DMS153 treated with DMSO at 0.1 percent for 48 hours (cell line): ENCODE measurements at regions not wholly inside any gene's neighbourhood (a gene's known extent, or its start where the extent isn't known, plus 50 kb on each side); places are given as distances from the start of the nearest gene placed in this dataset.

Experiments
- DNase-seq: peaks from one replicate; lab custom pipeline; 2025; ENCODE audit not compliant: unreplicated experiment; lab: John Stamatoyannopoulos, UW

DNA sequence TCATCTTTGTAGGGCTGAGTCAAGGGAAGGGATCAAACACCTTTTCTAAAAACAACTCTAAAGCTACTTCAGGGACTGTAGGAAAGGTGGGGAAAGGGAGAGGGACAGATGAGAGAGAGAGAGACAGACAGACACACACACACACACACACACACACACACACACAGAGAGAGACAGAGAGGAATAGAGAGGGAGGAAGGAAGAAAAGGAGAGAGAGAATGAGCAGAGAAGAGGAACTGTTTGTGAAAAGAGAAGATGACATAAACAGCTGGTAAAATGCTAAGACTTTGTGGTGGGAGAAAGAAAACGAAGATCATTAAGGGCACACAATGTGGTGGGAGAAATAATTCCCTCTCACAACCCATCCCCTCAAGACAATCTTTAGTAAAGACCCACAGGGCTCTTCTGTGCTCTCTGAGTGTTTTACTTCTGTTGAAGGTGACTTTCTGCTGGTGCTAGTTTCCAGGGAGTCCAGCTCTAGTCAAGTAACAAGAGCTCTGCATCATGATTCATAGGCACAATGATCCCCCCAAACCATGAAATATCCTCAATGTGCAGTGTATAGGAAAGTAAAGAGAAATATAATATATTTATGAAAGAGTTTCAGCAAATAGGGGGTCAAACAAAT lies 77.2 kb upstream of the STK17B start:
- DNase-seq = no peak

DNA sequence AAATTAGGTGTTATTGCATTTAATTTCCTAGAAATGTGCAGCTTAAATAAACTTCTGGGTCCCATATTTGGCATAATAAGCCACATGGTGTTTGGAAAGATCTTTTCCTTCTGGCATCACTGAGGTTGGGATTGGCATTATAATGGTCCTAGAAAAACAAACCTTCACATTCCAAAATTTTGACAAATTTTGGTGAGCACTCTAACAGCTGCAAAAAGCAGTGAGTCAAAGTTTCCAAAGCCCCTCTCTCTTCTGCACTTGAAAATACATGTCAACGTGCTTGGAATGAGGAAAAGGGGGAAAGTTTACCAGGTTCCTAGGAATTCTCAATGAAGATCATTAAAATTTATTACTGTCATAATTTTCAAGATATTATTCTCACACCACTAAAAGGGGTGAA lies 77.8 kb upstream of the STK17B start:
- no peak for DNase-seq

DNA sequence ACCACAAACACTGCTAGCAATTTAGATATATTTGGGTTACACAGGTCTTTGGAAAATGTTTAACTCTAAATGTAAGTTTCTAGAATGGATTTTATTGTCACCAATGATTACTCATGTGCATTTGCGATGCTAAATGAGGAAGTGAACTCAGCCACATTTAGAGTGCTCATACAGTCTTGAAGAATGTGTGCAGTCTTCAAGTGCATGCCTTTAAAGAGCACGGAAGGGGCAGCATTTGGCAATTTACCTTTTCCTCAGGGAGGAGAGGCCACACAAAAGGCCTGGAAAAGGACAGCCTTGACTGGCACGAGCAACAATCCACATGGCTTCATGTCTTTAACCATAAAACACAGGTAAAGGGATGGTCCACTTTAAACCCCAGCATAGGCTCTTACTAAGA lies 78.5 kb upstream of the STK17B start:
- DNase-seq = no peak

DNA sequence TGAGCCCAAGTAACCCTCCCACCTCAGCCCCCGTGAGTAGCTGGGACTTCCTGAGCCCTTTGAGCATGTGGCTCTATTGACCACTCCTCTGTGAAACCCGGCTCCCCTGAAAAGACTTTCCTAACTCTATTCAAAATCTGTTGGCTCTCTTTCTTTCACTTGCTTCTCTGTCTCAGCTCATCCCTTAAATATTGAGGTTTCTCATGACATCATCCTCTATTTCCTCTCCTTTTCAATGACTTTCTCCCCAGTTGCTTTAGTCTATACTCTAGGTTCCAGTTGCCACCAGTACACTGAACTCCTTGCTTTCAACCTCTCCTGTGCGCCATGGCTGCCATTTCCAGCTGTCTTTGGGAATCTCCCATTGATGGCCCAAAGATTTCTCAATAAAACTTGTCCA lies 79.8 kb upstream of the STK17B start:
- DNase-seq = no peak

DNA sequence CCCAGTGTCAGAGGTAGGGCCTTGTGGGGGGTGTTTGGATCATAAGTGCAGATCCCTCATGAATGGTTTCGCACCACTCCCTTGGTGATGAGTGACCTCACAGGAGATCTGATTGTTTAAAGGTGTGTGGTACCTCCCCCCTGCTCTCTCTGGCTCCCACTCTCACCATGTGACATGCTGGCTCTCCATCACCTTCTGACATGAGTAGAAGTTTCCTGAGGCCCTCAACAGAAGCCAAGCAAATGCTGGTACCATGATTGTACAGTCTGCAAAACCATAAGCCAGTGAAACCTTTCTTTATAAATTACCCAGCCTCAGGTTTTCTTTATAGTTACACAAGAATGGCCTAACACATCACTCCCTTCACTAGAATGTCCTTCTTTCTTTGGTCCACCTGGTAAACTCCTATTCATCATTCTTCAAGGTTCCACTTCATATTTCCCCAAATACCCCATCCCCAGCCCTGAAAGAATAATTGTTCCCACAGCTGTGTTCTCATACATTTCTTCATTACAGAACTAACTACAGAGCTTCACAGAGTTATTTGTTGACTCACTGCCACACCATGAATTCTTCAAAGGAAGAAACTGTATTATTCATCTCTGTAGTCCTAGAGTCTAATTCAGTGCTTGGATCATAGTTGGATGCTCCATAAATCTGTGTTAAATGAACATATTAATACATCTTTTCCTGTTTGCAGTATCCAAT lies 81.2 kb upstream of the STK17B start:
- no peak for DNase-seq

DNA sequence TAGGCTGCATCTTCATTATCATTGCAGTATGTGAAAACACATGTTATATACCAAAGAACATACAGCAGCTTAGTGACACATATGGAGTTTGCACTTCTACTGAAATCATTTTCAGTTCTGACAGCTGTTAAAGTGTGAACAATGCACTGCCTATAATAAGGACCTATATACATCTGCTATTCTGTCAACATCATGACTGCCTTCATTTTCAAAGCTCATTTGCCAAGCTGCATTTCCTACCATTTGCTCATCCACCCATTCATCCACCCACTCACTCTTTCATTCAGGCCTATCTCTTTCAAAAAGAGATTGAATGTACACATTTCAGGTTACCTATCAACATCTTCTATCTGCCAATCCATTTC lies 81.7 kb upstream of the STK17B start:
- no peak for DNase-seq

DNA sequence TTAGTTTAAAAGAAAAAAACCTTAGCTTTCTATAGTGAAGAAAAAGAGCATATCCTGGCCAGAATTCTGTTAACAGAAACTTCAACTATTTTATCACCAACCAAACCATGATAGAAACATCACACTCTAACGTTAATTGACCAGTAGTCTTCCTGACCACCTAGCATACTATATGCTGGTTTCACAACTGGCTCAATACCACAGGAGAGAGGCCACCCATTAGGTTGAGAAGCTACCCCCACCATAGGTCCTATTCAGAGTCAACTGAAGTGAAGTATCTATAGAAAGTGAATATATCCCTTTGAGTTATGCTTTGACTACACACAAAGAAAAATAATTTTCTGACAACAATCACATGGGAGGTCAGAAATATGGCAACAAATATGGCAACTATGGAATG lies 85.2 kb upstream of the STK17B start:
- DNase-seq = no peak

DNA sequence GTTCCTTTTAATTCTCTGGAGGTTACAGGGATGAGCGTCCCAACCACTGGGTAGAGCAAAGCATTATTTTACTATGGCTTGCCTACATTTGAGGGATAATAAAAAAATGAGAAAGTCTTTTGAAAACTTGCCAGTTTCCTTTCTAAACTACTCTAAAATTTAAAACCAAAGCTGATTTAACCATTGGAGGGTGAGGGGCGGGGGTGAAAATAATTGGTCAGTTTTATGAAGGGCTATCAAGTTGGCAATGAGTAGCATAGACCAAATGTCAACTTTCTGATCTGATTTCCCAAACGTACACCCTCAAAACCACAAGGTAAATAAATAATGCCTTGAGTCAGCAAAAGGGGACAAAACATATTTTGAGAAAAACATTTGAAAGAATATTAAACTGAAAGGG lies 85.7 kb upstream of the STK17B start:
- no peak for DNase-seq

DNA sequence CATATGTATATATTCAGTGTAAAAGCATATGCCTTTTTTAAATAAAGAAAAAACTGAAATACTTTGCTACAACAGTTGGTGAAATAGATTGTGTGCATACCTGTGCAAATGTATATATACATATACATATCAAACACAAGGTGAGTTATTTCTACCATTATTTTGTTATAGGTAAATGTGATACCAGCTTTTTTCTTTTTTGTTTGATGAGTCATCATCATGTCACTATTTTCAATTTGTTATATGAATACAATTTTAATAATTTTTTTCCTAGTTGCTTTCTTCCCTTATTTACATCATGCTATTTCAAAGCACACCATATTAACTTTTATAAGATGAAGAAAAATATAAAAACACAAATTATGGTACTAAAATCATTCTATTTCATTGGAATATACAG lies 87.0 kb upstream of the STK17B start:
- no peak for DNase-seq

DNA sequence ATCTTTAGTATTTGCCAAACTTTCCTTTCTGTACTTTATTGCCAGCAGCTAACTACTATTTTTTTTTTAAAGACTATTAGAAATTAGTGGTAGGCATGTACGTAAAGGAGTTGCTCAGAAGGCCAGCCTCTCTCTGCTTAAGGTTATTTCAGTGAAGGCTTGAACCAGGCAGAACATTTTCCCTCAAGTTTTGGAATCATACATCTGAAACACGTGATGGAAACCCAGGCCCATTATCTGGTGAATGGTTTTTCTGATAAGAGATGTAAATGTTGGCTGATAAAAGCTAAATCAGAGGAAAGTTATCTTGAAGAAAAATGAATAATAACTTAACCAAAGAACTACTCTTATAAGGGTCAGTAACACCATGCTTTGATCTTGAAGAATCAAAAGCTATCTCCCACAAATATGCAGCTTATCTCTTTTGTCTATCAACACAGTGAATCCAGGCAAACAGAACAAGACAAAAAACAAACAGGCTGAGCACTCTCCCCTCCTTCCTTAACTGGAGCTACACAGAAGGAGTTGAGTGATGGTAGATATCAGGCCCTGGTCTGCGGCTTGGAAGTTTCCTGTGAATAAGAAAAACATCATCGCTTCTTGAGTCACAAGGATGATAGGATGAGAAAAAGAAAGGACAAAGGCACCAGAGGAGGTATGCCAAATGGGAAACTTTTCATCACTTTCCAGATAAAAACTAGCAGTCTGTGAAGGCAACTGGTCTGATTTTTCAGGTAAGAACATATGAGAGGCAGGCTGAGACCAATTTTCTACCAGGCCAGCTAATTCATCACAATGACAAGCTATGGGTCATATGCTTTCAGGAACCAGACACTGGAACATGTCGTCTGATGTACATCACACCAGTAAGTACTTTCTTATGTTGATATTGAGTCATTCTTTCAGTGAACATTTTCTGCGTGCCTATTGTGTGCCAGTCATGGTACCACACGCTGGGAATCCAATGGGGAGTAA lies 88.4 kb upstream of the STK17B start:
- DNase-seq = no peak

DNA sequence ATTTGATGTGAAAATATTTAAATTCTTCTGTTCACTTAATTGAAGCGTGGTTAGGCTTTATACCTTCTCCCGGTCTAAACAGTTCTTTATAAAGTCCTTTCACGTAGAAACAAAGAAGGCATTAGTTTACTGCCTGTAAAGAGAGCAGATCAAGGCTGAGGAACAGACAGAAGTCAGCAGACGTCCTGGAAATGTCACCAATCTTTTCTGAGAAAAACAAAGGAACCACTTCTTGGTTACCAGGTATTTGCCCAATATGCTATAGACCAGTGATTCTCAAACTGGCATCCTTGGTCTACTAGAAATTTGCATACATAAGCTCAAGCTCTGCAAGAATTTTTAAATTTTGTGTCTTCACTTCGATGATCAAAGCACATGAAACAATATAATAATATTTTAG lies 89.2 kb upstream of the STK17B start:
- no peak for DNase-seq

DNA sequence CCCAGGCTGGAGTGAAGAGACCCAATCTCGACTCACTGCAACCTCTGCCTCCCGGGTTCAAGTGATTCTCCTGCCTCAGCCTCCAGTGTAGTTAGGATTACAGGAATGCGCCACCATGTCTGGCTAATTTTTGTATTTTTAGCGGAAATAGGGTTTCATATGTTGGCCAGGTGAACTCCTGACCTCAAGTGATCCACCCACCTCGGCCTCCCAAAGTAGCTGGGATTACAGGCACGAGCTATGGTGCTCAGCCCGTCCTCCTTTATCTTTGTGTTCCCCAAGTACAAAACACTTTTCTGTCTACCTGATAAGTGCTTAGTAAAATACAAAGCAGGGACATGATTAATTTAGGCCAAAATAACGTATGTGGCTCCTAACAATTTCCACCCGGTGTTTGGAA lies 91.2 kb upstream of the STK17B start:
- DNase-seq = no peak

DNA sequence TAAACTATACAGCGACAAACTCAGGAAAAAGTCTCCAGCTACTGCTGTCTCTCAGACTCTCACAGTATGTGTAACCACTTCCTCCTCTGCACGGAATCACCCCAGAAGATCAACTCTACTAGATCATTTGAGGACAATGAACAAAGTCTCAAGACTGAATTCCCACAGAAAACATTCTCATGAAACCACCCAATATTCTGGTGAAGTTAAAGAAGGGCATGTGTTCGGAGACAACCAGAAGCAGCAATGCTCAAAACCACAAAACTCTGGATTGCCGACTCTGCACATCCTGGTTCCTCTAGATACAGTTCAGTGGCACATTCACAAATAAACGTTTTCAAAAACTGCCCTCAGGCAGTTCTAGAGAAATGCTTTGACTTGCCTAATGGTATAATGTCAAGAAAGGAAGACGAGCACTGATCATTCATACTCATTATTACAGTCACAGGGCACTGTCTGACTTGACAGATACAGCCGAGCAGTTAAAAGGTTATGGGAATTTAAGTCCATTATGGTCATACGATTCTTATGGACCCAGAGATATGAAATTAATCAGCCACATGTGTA lies 91.9 kb upstream of the STK17B start:
- DNase-seq = no peak

DNA sequence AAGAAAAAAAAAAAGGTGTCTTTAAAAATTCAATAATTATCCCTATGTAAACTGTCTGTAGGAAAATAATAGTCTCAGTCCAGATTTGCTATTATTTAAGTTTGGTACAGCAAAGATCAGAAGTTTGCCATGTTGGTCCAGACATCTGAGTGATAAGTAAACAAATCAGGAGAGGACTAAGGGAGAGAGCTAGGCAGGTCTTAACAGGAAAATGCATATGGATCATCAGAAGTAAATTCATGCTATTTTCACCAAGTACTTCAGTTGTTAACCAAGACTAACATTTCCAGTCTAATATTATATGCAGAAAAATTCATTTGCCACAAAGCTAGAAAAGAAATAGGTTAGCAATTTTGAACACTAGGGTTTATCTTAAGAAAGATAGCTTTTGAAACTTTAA lies 95.0 kb upstream of the STK17B start:
- DNase-seq = no peak

DNA sequence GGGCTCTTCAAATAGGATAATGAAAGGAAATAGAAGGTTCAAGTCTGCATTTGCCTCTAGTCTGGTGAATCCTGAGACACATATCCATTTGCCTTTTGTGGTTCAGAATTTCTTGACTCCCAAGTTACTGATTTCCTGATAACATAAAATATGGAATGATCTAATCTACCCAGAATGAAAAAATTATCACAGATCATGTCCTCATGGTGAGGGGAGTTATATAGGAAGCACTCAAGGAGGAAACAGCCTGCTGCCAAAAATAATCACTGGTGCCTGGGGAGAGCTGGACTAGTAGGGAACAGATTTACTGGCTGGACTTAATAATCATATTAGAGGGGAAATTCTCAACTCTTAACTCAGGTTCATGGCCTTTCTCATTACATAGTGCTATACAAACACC lies 95.5 kb upstream of the STK17B start:
- no peak for DNase-seq

DNA sequence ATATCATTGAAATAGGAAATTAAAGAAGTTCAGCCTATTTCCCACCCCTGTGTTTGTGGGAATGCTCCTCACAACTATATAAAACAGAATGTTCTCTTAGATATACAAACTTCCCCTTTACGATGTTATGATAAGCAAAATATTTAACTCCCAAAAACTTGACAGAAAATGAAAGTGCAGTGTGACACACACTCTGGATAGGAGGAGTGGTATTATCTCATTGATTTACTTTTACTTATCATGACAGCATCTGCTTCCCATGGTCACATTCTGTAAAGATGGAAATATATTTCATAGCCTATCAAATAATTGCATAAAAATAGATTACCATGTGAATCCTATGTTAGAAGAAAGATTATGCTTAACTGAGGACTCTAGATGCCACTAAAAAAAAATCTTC lies 96.6 kb upstream of the STK17B start:
- no peak for DNase-seq

DNA sequence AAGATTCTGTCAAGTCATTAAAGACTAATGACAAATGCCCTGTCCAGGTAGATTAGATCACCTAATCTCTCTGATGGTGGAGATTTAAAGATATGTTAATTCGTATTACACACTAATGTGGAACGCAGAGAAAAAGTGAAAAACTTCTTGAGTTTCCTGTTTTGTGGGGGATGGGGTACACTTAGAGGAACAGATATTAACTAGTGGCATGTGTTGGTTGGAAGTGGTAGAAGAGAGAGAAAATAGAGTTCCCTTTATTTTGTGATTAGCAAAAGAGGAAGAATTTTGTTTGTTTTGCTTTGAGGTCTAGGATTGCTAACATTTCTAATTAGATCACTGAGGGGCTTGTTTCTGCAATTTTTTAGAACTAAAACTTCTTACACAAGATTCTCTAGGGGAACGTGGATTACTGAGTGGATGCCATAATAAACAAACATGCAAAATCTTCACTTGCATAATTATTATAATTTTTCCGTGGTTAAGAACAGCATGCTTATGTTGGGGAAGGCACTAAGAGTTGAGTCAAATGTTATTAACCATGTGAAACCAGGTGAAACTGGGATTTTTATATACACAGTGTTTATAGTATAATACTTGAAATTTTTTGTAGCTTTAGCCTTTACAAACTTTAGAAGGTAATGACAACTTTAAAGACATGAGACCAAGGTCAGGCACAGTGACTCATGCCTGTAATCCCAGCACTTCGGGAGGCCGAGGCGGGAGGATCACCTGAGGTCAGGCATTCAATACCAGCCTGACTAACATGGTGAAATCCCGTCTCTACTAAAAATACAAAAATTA lies 97.4 kb upstream of the STK17B start:
- no peak for DNase-seq

DNA sequence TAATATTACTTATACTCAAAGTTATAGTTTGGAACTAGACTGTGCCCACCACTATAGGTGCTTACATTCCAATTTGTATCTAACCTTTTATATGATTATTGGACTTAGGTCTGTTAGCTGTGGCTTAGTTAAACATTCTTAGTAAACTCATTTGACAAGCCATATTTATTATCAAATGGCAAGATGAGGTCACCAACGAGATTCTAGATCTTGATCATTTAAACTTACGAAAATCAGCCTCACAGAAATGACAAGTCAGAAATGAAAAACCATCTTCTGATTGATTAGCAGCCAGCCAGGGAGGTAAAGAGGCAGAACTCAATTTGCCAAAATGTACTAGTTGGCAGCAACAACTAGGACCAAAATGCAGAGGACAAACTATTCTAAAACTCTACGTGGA lies 100.4 kb upstream of the STK17B start:
- DNase-seq = no peak

DNA sequence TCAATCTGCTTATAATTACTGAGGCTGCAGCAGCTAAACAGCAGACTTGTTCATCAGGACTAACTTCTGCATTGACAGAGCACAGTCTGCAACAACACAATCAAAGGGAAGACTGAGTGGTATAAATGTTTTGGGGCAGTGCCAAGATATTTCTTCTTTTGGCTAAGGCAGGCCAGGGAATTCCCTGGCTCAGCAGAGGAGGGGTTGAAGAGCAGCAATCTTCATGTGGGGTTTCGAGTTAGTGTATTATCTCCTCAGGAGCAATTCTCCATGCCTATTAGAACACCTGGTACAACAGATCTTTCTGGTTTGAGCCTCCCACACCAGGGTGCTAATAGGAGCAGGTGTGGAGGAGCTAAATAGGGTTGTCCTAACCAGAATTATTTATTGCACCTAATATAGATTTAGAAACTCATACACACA lies 103.0 kb upstream of the STK17B start:
- DNase-seq = no peak

DNA sequence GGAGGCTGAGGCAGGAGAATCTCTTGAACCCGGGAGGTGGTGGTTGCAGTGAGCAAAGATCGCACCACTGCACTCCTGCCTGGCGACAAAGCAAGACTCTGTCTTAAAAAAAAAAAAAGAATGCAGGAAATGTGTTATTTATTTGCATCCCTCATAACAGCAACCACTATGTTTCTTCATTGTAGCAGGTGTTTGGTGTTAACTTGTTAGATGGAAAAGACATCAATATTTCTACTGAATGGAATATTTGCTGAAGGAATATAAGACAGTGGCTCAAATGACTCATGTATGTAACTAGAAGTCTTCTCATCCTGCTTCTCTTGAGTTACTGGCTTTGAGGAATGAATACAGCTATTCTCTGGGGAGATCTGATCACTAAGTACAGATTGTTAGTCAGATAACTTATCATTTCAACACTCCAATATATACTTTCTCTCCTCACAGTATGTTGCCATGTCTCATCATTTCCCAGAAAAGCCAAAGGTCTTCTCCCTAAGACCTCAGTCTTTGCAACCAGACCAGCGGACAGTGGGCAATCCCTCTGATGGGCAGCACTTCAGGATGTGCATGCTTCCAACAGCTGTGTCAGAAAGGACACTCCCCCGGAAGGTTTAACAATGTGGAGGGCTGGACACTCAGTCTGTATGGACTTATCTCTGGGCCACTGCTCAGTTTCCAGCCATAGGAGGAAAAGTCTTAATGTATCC lies 104.4 kb upstream of the STK17B start:
- no peak for DNase-seq
